Caco-2 (cell line): ENCODE measurements at regions not wholly inside any gene's neighbourhood (a gene's known extent, or its start where the extent isn't known, plus 50 kb on each side); places are given as distances from the start of the nearest gene placed in this dataset.

Experiments
- BruUV-seq: library from RNA; stranded (reverse); fragments of 400-500 nt; replicated peaks from 2 replicates; lab custom pipeline; 2021; lab: Mats Ljungman, UMichigan
- CTCF ChIA-PET: fragments of 300-600 bp; sonication (Branson Sonifier 250); formaldehyde crosslinking; loops from one replicate; lab custom pipeline; 2022; ENCODE audit warnings: antibody characterized with exemption; lab: Charles Lee
- POLR2A ChIA-PET: fragments of 300-600 bp; sonication (Branson Sonifier 250); formaldehyde crosslinking; loops from one replicate; lab custom pipeline; 2022; ENCODE audit warnings: antibody characterized with exemption; lab: Charles Lee
- DNase-seq, 2 experiments: peaks; one replicate each; pipeline versions ENCODE4 v3.0.0 to v3.0.0-alpha.2; 2020 to 2022
- H3K27me3 ChIP-seq: replicated peaks from 2 replicates; pipeline ENCODE4 v1.6.0; 2011; ENCODE audit warnings: low read length; ENCODE audit not compliant: control insufficient read depth, insufficient read depth
- H3K36me3 ChIP-seq: 2 replicates; pipeline ENCODE4 v1.5.1; 2011; ENCODE audit warnings: low read length; ENCODE audit not compliant: control insufficient read depth, insufficient read depth
- H3K4me1 ChIP-seq: fragments of 250-450 bp; sonication (Bioruptor Pico); 2 replicates; pipeline ENCODE4 v1.5.1; 2020; ENCODE audit warnings: mild to moderate bottlenecking
- H3K4me3 ChIP-seq: 2 replicates; pipeline ENCODE4 v1.5.1; 2011; ENCODE audit warnings: low read depth, mild to moderate bottlenecking, control low read depth, low read length
- H3K9me3 ChIP-seq: fragments of 250-450 bp; sonication (Bioruptor Pico); 2 replicates; pipeline ENCODE4 v1.5.1; 2020; ENCODE audit warnings: mild to moderate bottlenecking, moderate library complexity
- H3K27ac Mint-ChIP-seq: one replicate; pipeline ENCODE4 v1.8.0; 2022; ENCODE audit warnings: mixed read lengths; ENCODE audit not compliant: unreplicated experiment
- H3K27me3 Mint-ChIP-seq: one replicate; pipeline ENCODE4 v1.8.0; 2022; ENCODE audit warnings: mixed read lengths; ENCODE audit not compliant: insufficient read depth, unreplicated experiment
- H3K36me3 Mint-ChIP-seq: one replicate; pipeline ENCODE4 v1.8.0; 2022; ENCODE audit warnings: mild to moderate bottlenecking, mixed read lengths; ENCODE audit not compliant: insufficient read depth, unreplicated experiment
- H3K4me1 Mint-ChIP-seq: one replicate; pipeline ENCODE4 v1.8.0; 2022; ENCODE audit warnings: low read depth, mixed read lengths; ENCODE audit not compliant: unreplicated experiment
- H3K4me3 Mint-ChIP-seq: one replicate; pipeline ENCODE4 v1.8.0; 2022; ENCODE audit warnings: mild to moderate bottlenecking, moderate library complexity, mixed read lengths; ENCODE audit not compliant: unreplicated experiment
- H3K9me3 Mint-ChIP-seq: one replicate; pipeline ENCODE4 v1.8.0; 2022; ENCODE audit warnings: mixed read lengths; ENCODE audit not compliant: unreplicated experiment
- intact Hi-C: fragments of 100-400 bp; cut with micrococcal nuclease; formaldehyde crosslinking; loops from one replicate; pipeline ENCODE4 v1.10.0; 2022; ENCODE audit not compliant: unreplicated experiment
- TF ChIP-seq, protein P1 (sequence below), 2 experiments: fragments of 200-600 bp in 1 of 2; IDR thresholded peaks; 1 replicate in 1 of 2; 2 replicates in 1 of 2; pipeline versions ENCODE4 v1.5.1 to v1.8.0; 2011 to 2022; ENCODE audit warnings: antibody characterized with exemption in 1 of 2, control low read depth in 1 of 2, inconsistent platforms in 1 of 2, low read depth in 1 of 2, low read length in 1 of 2, mild to moderate bottlenecking in 1 of 2, moderate library complexity in 1 of 2; ENCODE audit not compliant: insufficient read depth in 1 of 2, severe bottlenecking in 1 of 2, unreplicated experiment in 1 of 2

DNA sequence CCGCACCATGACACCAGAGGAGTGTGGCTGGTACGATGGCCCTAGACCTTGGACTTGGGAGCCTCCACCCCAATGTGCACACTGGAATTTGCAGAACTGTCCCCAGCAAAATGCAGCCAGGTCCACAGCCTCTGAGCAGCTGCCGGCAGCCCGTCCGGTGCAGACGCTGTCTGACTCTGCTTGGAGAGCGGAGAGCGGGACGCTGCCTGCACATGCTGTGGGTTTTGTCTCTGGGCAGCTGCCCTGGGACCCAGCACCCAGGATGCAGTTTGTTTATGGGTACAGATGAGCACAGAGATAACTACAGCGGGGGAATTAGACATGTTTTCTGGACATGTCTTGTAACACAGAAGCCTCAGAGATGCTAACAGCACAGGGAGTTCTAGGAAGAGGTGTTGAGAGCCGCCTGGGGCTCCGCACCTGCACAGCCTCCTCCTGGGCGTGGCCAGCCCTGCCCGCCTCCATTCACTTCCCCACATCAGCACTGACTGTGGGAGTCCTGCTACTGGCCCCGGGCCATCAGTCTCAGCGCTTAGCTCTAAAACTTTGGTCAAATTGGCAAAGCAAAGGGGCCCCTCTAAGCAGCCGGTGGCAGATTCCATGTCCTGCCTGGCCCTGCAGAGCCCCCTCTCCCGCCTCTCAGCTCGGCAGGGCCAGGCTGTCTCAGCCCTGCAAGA is 159.6 kb downstream of the IRX2 start:
- no peaks in the 10 kb centered on the region for H3K27me3 ChIP-seq
- DNase-seq = no peak
- POLR2A ChIA-PET = no interaction called here

GRCh38 chr5:2588850-2589501 is 162.5 kb downstream of the IRX2 start:
- intact Hi-C loops = no loop called here
- H3K4me1 ChIP-seq = no peaks in the 10 kb centered on the region
- BruUV-seq = no TSS peak
- Mint-ChIP-seq H3K4me3 (no peak overlapping the region), H3K27ac (no peak overlapping the region), H3K36me3 (no peaks in the 10 kb centered on the region), H3K9me3 (no peaks in the 10 kb centered on the region), H3K27me3 (no peaks in the 10 kb centered on the region), H3K4me1 (no peaks in the 10 kb centered on the region)
- TF ChIP-seq, protein P1, sequence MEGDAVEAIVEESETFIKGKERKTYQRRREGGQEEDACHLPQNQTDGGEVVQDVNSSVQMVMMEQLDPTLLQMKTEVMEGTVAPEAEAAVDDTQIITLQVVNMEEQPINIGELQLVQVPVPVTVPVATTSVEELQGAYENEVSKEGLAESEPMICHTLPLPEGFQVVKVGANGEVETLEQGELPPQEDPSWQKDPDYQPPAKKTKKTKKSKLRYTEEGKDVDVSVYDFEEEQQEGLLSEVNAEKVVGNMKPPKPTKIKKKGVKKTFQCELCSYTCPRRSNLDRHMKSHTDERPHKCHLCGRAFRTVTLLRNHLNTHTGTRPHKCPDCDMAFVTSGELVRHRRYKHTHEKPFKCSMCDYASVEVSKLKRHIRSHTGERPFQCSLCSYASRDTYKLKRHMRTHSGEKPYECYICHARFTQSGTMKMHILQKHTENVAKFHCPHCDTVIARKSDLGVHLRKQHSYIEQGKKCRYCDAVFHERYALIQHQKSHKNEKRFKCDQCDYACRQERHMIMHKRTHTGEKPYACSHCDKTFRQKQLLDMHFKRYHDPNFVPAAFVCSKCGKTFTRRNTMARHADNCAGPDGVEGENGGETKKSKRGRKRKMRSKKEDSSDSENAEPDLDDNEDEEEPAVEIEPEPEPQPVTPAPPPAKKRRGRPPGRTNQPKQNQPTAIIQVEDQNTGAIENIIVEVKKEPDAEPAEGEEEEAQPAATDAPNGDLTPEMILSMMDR (IDR thresholded peaks at IDR 0.05; ENCODE audit: insufficient read depth in 1 of 2, low read depth in 1 of 2, low read length in 1 of 2, severe bottlenecking in 1 of 2, unreplicated experiment in 1 of 2) = no peak
- H3K4me3 ChIP-seq = no peak overlapping the region
- no peak for DNase-seq
- H3K27me3 ChIP-seq = no peaks in the 10 kb centered on the region
- CTCF ChIA-PET = no interaction called here
- no peaks in the 10 kb centered on the region for H3K36me3 ChIP-seq
- POLR2A ChIA-PET = no interaction called here
- H3K9me3 ChIP-seq = no peaks in the 10 kb centered on the region

More for the DNA sequence above, 159.6 kb downstream of the IRX2 start:
- intact Hi-C loops = no loop called here
- Histone ChIP-seq H3K9me3 (no peaks in the 10 kb centered on the region), H3K4me3 (no peak overlapping the region), H3K4me1 (no peaks in the 10 kb centered on the region), H3K36me3 (no peaks in the 10 kb centered on the region)
- CTCF ChIA-PET = no interaction called here
- peaks cover 7% of the 10 kb centered on the region for H3K9me3 Mint-ChIP-seq
- no peaks in the 10 kb centered on the region for H3K4me1 Mint-ChIP-seq
- no TSS peak for BruUV-seq
- H3K4me3 Mint-ChIP-seq = no peak overlapping the region
- TF ChIP-seq, protein P1 (IDR thresholded peaks at IDR 0.05; ENCODE audit: insufficient read depth in 1 of 2, low read depth in 1 of 2, low read length in 1 of 2, severe bottlenecking in 1 of 2, unreplicated experiment in 1 of 2) = no peak
- peaks cover 4% of the 10 kb centered on the region for H3K27me3 Mint-ChIP-seq
- no peaks in the 10 kb centered on the region for H3K36me3 Mint-ChIP-seq
- no peak overlapping the region for H3K27ac Mint-ChIP-seq

DNA sequence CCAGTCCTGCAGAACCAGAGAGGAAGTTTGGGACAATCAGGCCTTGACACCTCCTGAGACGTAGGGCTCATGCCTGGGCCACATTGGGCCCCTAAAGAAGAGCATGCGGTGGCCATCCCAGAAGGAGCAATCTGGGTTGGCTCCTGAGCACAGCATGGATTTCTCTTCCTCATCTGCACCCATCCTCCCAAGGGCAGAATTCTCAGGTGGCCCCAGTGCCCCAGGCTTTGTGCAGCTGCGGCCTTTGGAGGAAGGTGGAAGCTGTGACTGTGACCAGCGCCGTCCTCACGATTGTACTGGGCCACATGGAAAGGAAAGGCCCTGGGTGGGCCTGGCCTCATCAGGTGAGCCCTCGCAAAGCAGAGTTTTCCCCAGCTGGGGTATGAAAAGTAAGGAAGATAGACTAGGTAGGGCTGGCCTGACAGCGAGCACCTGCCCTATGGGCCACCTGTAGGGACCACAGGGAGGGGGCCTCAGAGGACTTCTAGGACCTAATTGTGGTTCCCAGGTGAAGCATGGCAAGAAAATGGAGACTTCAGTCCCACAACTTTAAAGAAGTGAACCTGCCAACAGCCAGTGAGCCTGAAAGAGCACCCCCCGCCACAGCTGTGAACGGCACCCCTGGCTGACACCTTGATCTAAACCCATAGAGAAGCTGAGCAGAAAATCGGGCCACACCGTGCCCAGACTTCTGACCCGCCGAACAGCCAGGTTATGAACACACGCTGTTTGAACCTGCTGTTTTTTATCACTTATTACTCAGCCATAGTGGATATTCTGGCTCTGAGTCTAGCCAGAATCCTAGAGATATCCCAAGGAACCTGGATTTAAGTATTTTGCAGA is 164.1 kb downstream of the IRX2 start:
- Mint-ChIP-seq H3K27me3 (no peaks in the 10 kb centered on the region), H3K27ac (no peak overlapping the region)
- intact Hi-C loops = no loop called here

More for the DNA sequence above, 164.1 kb downstream of the IRX2 start:
- Histone ChIP-seq H3K36me3 (no peaks in the 10 kb centered on the region), H3K27me3 (no peaks in the 10 kb centered on the region), H3K4me1 (no peaks in the 10 kb centered on the region), H3K9me3 (no peaks in the 10 kb centered on the region), H3K4me3 (no peak overlapping the region)
- Mint-ChIP-seq H3K36me3 (no peaks in the 10 kb centered on the region), H3K4me3 (no peak overlapping the region), H3K9me3 (no peaks in the 10 kb centered on the region), H3K4me1 (no peaks in the 10 kb centered on the region)
- TF ChIP-seq, protein P1 (IDR thresholded peaks at IDR 0.05; ENCODE audit: insufficient read depth in 1 of 2, low read depth in 1 of 2, low read length in 1 of 2, severe bottlenecking in 1 of 2, unreplicated experiment in 1 of 2) = no peak
- POLR2A ChIA-PET = no interaction called here
- CTCF ChIA-PET = no interaction called here
- DNase-seq = no peak
- BruUV-seq = no TSS peak
